Central memory CD8-positive, alpha-beta T cell (primary cell): ENCODE measurements at regions not wholly inside any gene's neighbourhood (a gene's known extent, or its start where the extent isn't known, plus 50 kb on each side); places are given as distances from the start of the nearest gene placed in this dataset.

Experiments
- ATAC-seq: fragments of 150-1000 bp; cut with Tn5 transposase; replicated peaks from 2 replicates; pipeline ENCODE4 v1.10.0; 2022; ENCODE audit warnings: mild to moderate bottlenecking, moderate FRiP score, moderate number of reproducible peaks; ENCODE audit not compliant: poor library complexity, severe bottlenecking; ENCODE audit errors: extremely low read depth
- DNase-seq, 2 donors: peaks; one replicate each; pipeline ENCODE4 v3.0.0; 2021; ENCODE audit warnings: low spot score in 2 of 2
- H3K27ac Mint-ChIP-seq: one replicate; pipeline ENCODE4 v1.8.0; 2022; ENCODE audit warnings: low read depth, mild to moderate bottlenecking, moderate library complexity, mixed read lengths
- H3K27me3 Mint-ChIP-seq: one replicate; pipeline ENCODE4 v1.8.0; 2022; ENCODE audit warnings: mixed read lengths
- H3K36me3 Mint-ChIP-seq: one replicate; pipeline ENCODE4 v1.8.0; 2022; ENCODE audit warnings: mild to moderate bottlenecking, moderate library complexity, mixed read lengths; ENCODE audit not compliant: insufficient read depth
- H3K4me1 Mint-ChIP-seq: one replicate; pipeline ENCODE4 v1.8.0; 2022; ENCODE audit warnings: mixed read lengths
- H3K4me3 Mint-ChIP-seq: one replicate; pipeline ENCODE4 v1.8.0; 2022; ENCODE audit warnings: mild to moderate bottlenecking, moderate library complexity, mixed read lengths
- H3K9me3 Mint-ChIP-seq: one replicate; pipeline ENCODE4 v1.8.0; 2022; ENCODE audit warnings: mixed read lengths

DNA sequence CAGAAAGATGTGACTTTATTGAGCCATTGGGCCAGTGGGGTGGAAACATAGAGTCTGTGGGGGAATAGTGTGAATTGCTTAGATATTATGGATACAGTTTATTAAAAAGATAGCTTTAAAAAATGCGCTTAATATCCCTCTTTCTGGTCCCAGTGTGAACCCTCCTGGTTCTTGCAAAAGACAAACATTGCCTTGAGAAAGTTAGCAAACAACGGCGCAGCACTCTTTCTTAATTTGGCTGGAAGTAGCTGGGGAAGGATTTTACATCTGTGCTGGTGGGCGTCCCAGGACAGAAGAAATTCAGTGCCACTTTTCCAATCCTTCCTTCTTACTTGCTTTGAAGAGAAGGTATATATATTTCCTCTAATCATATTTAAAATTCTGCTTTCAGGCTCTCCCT, 191.4 kb upstream of the ZFP64 start:
- Mint-ChIP-seq H3K27me3 (no peaks in the 10 kb centered on the region), H3K27ac (no peak overlapping the region), H3K36me3 (no peaks in the 10 kb centered on the region), H3K4me1 (no peaks in the 10 kb centered on the region), H3K9me3 (peaks cover 5% of the 10 kb centered on the region), H3K4me3 (no peak overlapping the region)
- DNase-seq (no peak), ATAC-seq (no peak)

DNA sequence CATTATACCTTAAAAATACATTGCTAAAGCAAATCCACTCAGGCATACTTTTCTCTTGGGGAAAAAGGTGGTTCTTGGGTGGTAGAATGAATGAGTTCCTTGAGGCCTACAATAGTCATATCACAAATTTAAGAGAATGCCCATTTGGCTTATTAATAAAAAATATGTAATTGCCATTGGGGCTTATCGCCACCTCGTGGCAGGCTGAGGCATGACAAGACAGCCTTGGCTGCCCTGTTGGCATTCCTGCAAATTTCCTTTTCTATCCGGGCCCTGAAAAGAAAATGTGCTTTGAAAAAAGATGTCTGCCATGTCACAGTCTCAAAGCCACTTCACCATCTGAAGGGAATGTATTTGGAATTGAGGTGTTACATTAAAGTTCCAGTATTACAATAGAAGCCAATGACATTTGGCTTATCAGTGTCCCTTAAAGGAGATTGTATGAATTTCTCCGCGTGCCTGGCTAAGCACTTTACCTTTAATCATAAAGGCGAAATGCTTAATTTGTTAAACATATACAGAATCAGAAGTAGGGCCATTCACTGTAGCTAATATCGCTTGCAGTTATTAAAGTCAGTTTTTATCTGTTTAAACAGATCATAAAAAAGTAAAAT, 188.3 kb upstream of the ZFP64 start:
- H3K27me3 Mint-ChIP-seq = no peaks in the 10 kb centered on the region
- peaks cover 9% of the 10 kb centered on the region for H3K9me3 Mint-ChIP-seq
- no peak overlapping the region for H3K27ac Mint-ChIP-seq
- H3K36me3 Mint-ChIP-seq = no peaks in the 10 kb centered on the region
- no peak for DNase-seq
- no peak for ATAC-seq
- H3K4me3 Mint-ChIP-seq = no peak overlapping the region
- no peaks in the 10 kb centered on the region for H3K4me1 Mint-ChIP-seq

DNA sequence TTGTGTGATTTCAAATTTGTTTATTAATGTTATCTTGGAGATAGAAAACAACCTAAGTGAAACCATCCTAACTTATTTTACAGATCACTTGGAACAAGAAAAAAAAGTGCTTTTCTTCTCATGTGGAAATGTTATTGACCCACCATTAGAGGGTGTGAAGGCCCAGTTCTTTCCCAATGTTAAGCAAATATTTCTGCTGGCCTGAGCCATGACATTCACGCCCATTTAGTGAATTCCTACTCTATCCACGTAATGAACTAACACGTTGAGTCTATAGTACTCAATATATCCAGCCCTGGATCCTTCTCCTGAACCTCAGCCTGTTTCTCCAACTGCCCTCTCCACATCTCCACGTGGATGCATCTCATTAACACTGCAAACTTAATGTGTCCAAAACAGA, 180.6 kb upstream of the ZFP64 start:
- ATAC-seq (no peak), DNase-seq (no peak)
- peaks cover 6% of the 10 kb centered on the region for H3K4me1 Mint-ChIP-seq
- H3K9me3 Mint-ChIP-seq = peaks cover 4% of the 10 kb centered on the region
- no peak overlapping the region for H3K27ac Mint-ChIP-seq
- H3K36me3 Mint-ChIP-seq = no peaks in the 10 kb centered on the region
- H3K4me3 Mint-ChIP-seq = no peak overlapping the region
- peaks cover 25% of the 10 kb centered on the region for H3K27me3 Mint-ChIP-seq

DNA sequence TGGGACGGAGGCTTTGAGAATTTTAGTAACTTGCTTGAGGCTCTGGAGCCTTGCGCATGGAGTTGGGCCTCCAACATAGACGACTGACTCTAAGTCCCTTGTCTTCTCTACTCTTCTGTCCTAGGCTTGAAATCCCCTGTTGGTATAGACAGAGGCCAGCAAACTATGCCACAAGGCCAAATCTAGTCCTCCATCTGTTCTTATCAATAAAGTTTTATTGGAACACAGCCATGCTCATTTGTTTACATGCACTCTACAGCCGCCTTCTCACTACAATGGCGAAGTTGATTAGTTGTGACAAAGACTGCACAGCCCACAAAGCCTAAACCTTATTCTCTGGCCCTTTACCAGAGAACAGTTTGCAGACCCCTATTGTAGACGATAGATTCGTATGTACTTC, 174.1 kb upstream of the ZFP64 start:
- no peak overlapping the region for H3K4me3 Mint-ChIP-seq
- DNase-seq = no peak
- no peaks in the 10 kb centered on the region for H3K9me3 Mint-ChIP-seq
- H3K36me3 Mint-ChIP-seq = no peaks in the 10 kb centered on the region
- no peak for ATAC-seq
- H3K27me3 Mint-ChIP-seq = peaks cover 33% of the 10 kb centered on the region
- H3K27ac Mint-ChIP-seq = no peak overlapping the region
- no peaks in the 10 kb centered on the region for H3K4me1 Mint-ChIP-seq

DNA sequence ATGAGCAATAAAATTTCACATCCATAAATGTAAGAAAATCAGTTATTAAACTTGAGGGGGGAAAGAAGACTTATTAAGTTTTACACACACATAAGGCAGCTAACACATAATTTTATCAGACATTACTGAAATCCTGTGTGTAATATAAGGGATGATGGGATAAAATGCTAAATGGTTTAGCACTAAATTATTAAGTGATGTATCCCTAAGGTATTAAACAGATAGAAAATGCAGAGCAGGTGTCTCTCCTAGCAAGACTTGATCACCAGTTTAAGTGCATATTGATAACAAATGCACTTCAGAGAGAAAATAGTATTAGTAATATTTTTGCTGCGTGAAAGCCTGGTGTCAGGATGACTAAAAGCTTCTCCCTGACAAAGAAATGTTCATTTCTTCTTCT, 172.8 kb upstream of the ZFP64 start:
- peaks cover 41% of the 10 kb centered on the region for H3K27me3 Mint-ChIP-seq
- no peaks in the 10 kb centered on the region for H3K4me1 Mint-ChIP-seq
- H3K36me3 Mint-ChIP-seq = no peaks in the 10 kb centered on the region
- DNase-seq (no peak), ATAC-seq (no peak)
- H3K27ac Mint-ChIP-seq = no peak overlapping the region
- no peaks in the 10 kb centered on the region for H3K9me3 Mint-ChIP-seq
- no peak overlapping the region for H3K4me3 Mint-ChIP-seq

DNA sequence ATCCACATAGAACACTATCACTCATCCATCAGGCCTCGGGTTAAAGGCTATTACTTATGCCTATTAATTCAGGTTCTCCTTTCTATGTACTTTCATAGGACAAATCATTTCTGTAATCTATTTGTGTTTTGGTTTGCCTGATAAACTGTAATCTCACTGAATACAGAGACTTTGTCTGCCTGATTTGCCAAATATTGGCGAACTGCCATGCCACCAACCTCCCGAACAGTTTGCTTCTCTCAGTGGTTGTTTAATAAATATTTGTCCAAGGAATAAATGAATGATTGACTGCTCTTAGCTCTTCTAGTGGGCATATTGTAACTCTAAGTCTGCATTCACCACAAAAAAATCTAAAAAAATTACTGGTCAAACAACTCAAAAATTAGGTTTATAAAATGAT, 170.1 kb upstream of the ZFP64 start:
- no peaks in the 10 kb centered on the region for H3K9me3 Mint-ChIP-seq
- no peak overlapping the region for H3K4me3 Mint-ChIP-seq
- ATAC-seq (no peak), DNase-seq (no peak)
- no peaks in the 10 kb centered on the region for H3K36me3 Mint-ChIP-seq
- no peak overlapping the region for H3K27ac Mint-ChIP-seq
- H3K4me1 Mint-ChIP-seq = no peaks in the 10 kb centered on the region
- H3K27me3 Mint-ChIP-seq = peaks cover 44% of the 10 kb centered on the region

DNA sequence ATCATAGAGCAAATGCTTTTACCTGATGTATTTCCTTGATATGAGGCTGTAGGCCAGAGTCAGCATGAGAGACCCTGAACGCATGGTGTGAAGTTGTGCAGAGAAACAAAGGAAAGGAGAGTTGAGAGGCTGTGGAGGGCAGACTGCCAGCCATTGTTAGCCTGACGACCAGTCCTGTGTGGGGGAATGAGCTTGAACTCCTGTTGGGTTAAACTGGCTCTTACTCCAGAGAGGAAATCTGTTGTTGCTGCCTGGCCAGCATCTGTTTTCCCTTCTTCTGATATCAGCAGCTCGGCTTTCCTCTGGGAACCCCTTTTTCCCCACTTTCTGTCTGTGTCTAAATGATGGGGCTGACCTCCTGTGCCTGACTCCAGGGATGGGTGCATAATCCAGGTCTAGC, 158.2 kb upstream of the ZFP64 start:
- DNase-seq = no peak
- Mint-ChIP-seq H3K27me3 (peaks cover 2% of the 10 kb centered on the region), H3K36me3 (peaks cover 2% of the 10 kb centered on the region)

DNA sequence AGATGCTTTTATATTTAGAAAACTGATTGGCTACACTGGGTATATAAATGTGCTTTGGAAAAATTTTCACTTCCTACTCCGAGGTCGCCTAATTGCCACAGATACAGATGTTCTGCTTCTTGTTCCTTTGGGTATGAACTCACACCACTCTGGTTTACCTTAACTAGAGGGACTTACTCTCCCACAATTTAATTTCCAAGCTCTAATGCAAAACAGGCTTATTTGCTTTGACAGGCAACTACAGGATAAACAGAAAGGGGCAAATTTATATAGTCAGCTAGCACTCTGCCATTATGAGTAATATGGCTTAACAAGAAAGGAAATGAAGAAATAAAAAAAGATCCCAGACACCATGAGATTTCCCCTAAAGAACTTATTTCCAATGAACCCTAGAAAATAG, 156.9 kb upstream of the ZFP64 start:
- Mint-ChIP-seq H3K27ac (no peak overlapping the region), H3K4me3 (no peak overlapping the region)

More for the DNA sequence above, 158.2 kb upstream of the ZFP64 start:
- peaks cover 5% of the 10 kb centered on the region for H3K4me1 Mint-ChIP-seq
- H3K9me3 Mint-ChIP-seq = no peaks in the 10 kb centered on the region
- H3K4me3 Mint-ChIP-seq = no peak overlapping the region
- no peak overlapping the region for H3K27ac Mint-ChIP-seq
- no peak for ATAC-seq

DNA sequence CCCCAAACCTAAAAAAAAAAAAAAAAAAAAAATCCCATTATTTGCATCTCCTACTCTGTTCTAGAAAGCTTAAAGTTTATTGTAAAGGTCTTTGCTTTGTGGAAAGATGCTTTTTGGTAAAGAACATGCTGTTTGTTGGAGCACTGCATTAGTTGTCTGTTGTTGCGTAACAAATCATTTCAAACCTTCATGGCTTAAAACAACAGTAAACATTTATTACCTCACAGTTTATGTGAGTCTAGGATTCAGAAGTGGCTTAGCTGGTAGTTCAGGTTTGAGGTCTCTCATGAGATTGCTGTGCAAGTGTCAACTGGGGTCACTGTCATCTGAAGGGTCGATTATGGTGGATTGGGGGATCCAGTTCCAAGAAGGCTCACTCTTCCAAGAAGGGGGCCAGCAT, 155.2 kb upstream of the ZFP64 start:
- H3K36me3 Mint-ChIP-seq = no peaks in the 10 kb centered on the region
- H3K4me1 Mint-ChIP-seq = peaks cover 5% of the 10 kb centered on the region
- no peaks in the 10 kb centered on the region for H3K9me3 Mint-ChIP-seq
- DNase-seq = no peak
- no peak overlapping the region for H3K27ac Mint-ChIP-seq
- no peak overlapping the region for H3K4me3 Mint-ChIP-seq
- peaks cover 10% of the 10 kb centered on the region for H3K27me3 Mint-ChIP-seq
- no peak for ATAC-seq

More for the DNA sequence above, 156.9 kb upstream of the ZFP64 start:
- no peak for ATAC-seq
- DNase-seq = no peak
- Mint-ChIP-seq H3K27me3 (peaks cover 10% of the 10 kb centered on the region), H3K9me3 (no peaks in the 10 kb centered on the region), H3K36me3 (peaks cover 2% of the 10 kb centered on the region), H3K4me1 (peaks cover 5% of the 10 kb centered on the region)

DNA sequence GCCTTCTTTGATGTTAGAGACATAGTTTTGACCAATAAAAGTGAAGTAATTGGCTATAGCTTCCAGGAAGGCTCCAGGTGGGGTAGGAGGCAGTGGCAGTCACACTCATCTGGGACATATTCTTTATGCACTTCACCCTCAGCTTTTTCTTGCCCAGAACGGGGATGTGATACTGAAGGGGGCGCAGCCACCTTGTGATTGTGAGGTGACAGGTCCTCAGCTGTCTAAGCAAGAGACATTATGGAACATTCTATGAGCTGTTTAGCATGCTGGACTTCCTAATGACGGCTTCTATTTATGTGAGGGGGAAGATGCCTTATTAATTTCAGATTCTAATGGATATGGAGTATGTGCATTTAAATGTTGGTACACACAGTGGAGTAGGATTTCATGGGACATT, 151.3 kb upstream of the ZFP64 start:
- Mint-ChIP-seq H3K9me3 (no peaks in the 10 kb centered on the region), H3K4me3 (no peak overlapping the region), H3K27me3 (peaks cover 10% of the 10 kb centered on the region), H3K36me3 (no peaks in the 10 kb centered on the region), H3K27ac (no peak overlapping the region), H3K4me1 (no peaks in the 10 kb centered on the region)
- DNase-seq (no peak), ATAC-seq (no peak)

DNA sequence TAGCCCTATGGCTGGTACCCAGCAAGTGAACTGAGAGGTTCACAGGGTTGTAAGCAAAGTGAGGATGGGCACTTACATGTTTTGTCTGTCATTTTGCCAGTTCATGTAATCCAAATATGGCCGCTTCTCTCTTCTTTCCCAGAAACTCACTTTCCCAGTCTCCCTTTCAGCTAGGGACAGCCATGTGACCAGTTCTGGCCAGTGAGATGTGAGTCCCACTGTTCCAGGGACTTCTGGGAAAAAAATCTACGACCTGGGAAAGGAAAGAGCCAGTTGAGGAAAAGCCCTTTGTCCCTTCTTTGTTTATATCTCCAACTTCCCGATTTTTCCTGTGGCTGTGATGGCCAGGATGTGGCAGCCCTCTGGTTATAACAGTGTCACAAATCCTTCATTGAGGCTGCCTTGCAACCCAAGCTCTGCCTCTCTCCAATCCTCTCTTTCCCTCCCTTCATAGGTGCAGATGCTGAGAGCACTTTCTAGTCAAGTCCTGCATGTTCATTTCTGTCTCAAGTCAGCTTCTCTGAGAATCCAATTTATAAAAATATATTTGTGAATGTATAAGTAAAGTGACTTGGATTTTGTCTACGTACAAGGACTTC, 148.6 kb upstream of the ZFP64 start:
- ATAC-seq (no peak), DNase-seq (no peak)
- Mint-ChIP-seq H3K4me3 (no peak overlapping the region), H3K4me1 (no peaks in the 10 kb centered on the region), H3K27ac (no peak overlapping the region), H3K36me3 (no peaks in the 10 kb centered on the region), H3K27me3 (peaks cover 14% of the 10 kb centered on the region), H3K9me3 (no peaks in the 10 kb centered on the region)

DNA sequence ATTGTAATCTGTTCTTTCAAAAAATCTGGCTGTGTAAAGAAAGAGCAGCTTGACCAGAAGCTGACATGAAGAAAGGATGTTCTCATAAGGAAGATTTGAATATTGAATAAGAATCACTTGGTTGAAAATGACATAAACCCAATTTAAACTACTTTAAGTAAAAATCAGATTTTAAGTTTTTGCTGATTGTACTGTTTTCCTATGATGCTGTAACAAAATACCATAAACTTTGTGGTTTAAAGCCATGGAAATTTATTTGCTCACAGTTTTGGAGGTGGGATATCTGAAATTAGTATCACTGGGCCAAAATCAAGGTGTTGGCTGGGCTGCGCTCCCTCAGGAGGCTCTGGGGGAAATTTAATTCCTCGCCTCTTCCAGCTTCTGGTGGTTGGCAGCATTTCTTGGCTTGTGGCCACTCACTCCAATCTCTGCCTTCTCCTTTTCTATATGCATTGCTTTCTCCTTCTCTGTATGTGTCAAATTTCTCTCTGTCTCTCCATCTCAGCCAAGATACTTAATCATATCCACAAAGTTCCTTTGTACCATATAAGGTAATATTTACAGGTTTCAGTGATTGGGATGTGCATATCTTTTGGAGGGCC, 141.2 kb upstream of the ZFP64 start:
- H3K9me3 Mint-ChIP-seq = no peaks in the 10 kb centered on the region
- ATAC-seq (no peak), DNase-seq (no peak)
- H3K4me3 Mint-ChIP-seq = no peak overlapping the region
- H3K4me1 Mint-ChIP-seq = no peaks in the 10 kb centered on the region
- no peaks in the 10 kb centered on the region for H3K36me3 Mint-ChIP-seq
- H3K27ac Mint-ChIP-seq = no peak overlapping the region
- H3K27me3 Mint-ChIP-seq = peaks cover 52% of the 10 kb centered on the region

DNA sequence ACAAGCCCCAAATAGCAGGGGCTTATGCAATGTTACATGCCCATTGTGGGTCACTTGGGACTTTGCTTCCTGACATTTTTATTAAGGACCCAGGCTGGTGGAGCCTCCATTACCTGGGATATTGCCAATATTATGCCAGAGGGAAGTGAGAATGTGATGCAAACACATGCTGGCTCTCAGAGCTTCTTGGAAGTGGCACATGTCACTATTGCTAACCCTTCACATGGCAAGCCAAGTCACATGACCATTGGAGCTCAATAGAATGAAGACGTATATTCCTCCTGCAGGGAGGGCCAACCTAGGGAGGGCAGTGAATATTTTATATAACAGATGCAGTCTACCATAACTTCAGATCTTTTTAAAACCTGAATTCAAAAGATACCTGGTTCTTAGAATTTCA, 140.7 kb upstream of the ZFP64 start:
- H3K27ac Mint-ChIP-seq = no peak overlapping the region
- no peaks in the 10 kb centered on the region for H3K9me3 Mint-ChIP-seq
- no peaks in the 10 kb centered on the region for H3K36me3 Mint-ChIP-seq
- H3K4me3 Mint-ChIP-seq = no peak overlapping the region
- DNase-seq (no peak), ATAC-seq (no peak)
- peaks cover 52% of the 10 kb centered on the region for H3K27me3 Mint-ChIP-seq
- no peaks in the 10 kb centered on the region for H3K4me1 Mint-ChIP-seq
